ENCODE measurements at regions not wholly inside any gene's neighbourhood (a gene's known extent, or its start where the extent isn't known, plus 50 kb on each side); places are given as distances from the start of the nearest gene placed in this dataset.
"Not testable (repeated sequence)": the region's sequence is repeated elsewhere in the genome, so short reads cannot be mapped to it uniquely, and the experiment has no call there.

DNA sequence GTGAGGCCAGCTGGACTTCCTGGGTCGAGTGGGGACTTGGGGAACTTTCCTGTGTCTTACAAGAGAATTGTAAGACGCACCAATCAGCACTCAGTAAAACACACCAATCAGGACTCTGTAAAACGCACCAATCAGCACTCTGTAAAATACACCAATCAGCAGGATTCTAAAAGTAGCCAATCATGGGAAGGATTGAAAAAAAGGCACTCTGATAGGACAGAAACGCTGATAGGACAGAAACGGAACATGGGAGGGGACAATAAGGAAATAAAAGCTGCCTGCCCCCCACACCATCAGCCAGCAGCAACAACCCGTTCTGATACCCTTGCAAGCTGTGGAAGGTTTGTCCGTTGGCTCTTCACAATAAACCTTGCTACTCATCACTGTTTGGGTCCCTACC is 73.1 kb upstream of the SGCG start:
- no peak overlapping the region for H3K4me3 ChIP-seq (ENCODE audit: low read depth in 1 of 2, low read length in 2 of 2)
- H3K27ac ChIP-seq (ENCODE audit: low read length), result no peak overlapping the region
- H3K4me1 ChIP-seq (ENCODE audit: control insufficient read depth in 1 of 2, insufficient read depth in 2 of 2, low read length in 2 of 2), result no peaks in the 10 kb centered on the region
- no peaks in the 10 kb centered on the region for H3K36me3 ChIP-seq (ENCODE audit: control insufficient read depth in 1 of 2, insufficient read depth in 2 of 2, low read length in 2 of 2)
- no peaks in the 10 kb centered on the region for H3K9me3 ChIP-seq (ENCODE audit: control insufficient read depth in 1 of 2, low read length in 2 of 2)
- H3K27me3 ChIP-seq (ENCODE audit: low read depth, low read length), result no peaks in the 10 kb centered on the region

DNA sequence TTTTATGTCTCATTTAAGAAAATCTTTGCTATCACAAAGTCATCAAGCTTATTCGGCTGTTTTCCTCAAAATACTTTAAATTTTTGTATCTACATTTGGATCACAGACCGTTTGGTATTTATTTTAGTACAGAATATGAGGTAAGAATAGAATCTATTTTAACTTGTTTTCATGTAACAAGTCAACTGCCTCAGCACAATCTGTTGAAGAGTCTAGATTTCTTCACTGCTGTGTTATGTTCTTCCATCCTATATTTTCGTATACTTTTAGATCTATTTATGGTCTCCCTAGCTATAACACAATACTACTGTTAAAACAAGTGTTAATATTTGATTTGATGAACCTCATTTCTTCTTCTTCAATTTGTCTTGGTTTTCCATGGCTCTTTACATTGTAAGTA is 61.6 kb upstream of the SGCG start:
- Histone ChIP-seq H3K36me3 (ENCODE audit: control insufficient read depth in 1 of 2, insufficient read depth in 2 of 2, low read length in 2 of 2) (no peaks in the 10 kb centered on the region), H3K4me3 (ENCODE audit: low read depth in 1 of 2, low read length in 2 of 2) (no peak overlapping the region), H3K4me1 (ENCODE audit: control insufficient read depth in 1 of 2, insufficient read depth in 2 of 2, low read length in 2 of 2) (no peaks in the 10 kb centered on the region), H3K27me3 (ENCODE audit: low read depth, low read length) (no peaks in the 10 kb centered on the region), H3K9me3 (ENCODE audit: control insufficient read depth in 1 of 2, low read length in 2 of 2) (peaks cover 0 to 4% of the 10 kb centered on the region in 2 donors), H3K27ac (ENCODE audit: low read length) (no peak overlapping the region)

DNA sequence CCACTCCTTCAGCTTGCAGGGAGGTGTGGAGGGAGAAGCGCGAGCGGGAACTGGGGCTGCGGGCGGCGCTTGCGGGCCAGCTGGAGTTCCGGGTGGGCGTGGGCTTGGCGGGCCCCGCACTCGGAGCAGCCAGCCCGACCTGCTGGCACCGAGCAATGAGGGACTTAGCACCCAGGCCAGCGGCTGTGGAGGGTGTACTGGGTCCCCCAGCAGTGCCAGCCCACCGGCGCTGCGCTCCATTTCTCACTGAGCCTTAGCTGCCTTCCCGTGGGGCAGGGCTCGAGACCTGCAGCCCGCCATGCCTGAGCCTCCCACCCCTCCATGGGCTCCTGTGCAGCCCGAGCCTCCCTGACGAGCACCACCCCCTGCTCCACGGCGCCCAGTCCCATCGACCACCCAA is 53.2 kb upstream of the SGCG start:
- not testable (repeated sequence) for H3K27ac ChIP-seq (ENCODE audit: low read length); H3K4me3 ChIP-seq (ENCODE audit: low read depth in 1 of 2, low read length in 2 of 2); H3K36me3 ChIP-seq (ENCODE audit: control insufficient read depth in 1 of 2, insufficient read depth in 2 of 2, low read length in 2 of 2); H3K27me3 ChIP-seq (ENCODE audit: low read depth, low read length); H3K9me3 ChIP-seq (ENCODE audit: control insufficient read depth in 1 of 2, low read length in 2 of 2); H3K4me1 ChIP-seq (ENCODE audit: control insufficient read depth in 1 of 2, insufficient read depth in 2 of 2, low read length in 2 of 2)

DNA sequence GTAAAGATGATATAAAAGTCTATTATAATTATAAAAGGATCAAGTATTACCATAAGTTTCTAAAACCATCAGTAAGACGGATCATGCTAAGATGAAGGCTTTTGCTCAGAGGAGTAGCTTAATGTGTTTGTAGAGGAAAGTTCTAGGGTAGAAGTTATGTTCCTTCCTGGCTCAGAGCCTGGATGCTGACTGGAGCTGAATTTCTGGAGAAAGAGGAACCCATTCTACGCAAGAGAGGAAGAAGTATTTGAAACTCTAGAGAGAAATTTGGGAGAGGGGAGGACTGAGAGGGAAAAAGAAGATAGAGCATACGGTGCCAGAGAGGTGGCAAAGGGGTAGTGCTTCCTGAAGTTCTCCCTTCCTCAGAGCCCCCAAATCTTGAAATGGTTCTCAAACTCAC is 51.4 kb upstream of the SGCG start:
- H3K36me3 ChIP-seq (ENCODE audit: control insufficient read depth in 1 of 2, insufficient read depth in 2 of 2, low read length in 2 of 2), result no peaks in the 10 kb centered on the region
- H3K4me3 ChIP-seq (ENCODE audit: low read depth in 1 of 2, low read length in 2 of 2), result no peak overlapping the region

More for the DNA sequence above, 51.4 kb upstream of the SGCG start:
- H3K27me3 ChIP-seq (ENCODE audit: low read depth, low read length), result no peaks in the 10 kb centered on the region
- H3K27ac ChIP-seq (ENCODE audit: low read length), result no peak overlapping the region
- H3K4me1 ChIP-seq (ENCODE audit: control insufficient read depth in 1 of 2, insufficient read depth in 2 of 2, low read length in 2 of 2), result no peaks in the 10 kb centered on the region
- no peaks in the 10 kb centered on the region for H3K9me3 ChIP-seq (ENCODE audit: control insufficient read depth in 1 of 2, low read length in 2 of 2)
